HCT116 (cell line): ENCODE measurements at regions not wholly inside any gene's neighbourhood (a gene's known extent, or its start where the extent isn't known, plus 50 kb on each side); places are given as distances from the start of the nearest gene placed in this dataset.

Experiments used
- CBX3 ChIP-seq: IDR thresholded peaks from 2 replicates; pipeline ENCODE4 v1.6.1; 2012; ENCODE audit warnings: low read depth
- EZH2 ChIP-seq: fragments of 200-600 bp; sonication (generic); IDR thresholded peaks from 2 replicates; pipeline ENCODE4 v1.6.1; 2017; ENCODE audit warnings: antibody characterized with exemption, mixed run types
- EZH2phosphoT487 ChIP-seq: fragments of 200-600 bp; IDR thresholded peaks from 2 replicates; pipeline ENCODE4 v1.6.1; 2018; ENCODE audit warnings: antibody characterized with exemption, borderline replicate concordance
- POLR2A ChIP-seq: IDR thresholded peaks from 2 replicates; pipeline ENCODE4 v1.7.0; 2011; ENCODE audit warnings: borderline replicate concordance; ENCODE audit not compliant: insufficient read depth, insufficient read length; ENCODE audit errors: extremely low read depth
- POLR2AphosphoS5 ChIP-seq: IDR thresholded peaks from 2 replicates; pipeline ENCODE4 v1.6.1; 2011; ENCODE audit warnings: mild to moderate bottlenecking, low read depth, low read length, moderate library complexity
- SP1 ChIP-seq: IDR thresholded peaks from 2 replicates; pipeline ENCODE4 v1.6.1; 2012; ENCODE audit warnings: low read depth
- TCF7L2 ChIP-seq: IDR thresholded peaks from 2 replicates; pipeline ENCODE4 v1.7.0; 2011; ENCODE audit warnings: borderline replicate concordance, inconsistent platforms; ENCODE audit not compliant: insufficient read depth, insufficient read length; ENCODE audit errors: extremely low read depth
- ZNF274 ChIP-seq: fragments of 200-500 bp; sonication (Bioruptor generic); IDR thresholded peaks from 2 replicates; pipeline ENCODE4 v1.6.1; 2014; ENCODE audit warnings: mild to moderate bottlenecking, low read depth, low read length, inconsistent platforms
- TF ChIP-seq, protein P1 (sequence below), 3 experiments: fragments of 200-600 bp in 1 of 3; sonication (generic) in 1 of 3; IDR thresholded peaks in 2 of 3; conservative IDR thresholded peaks in 1 of 3; 2 replicates each; pipeline ENCODE4 v1.5.1; 2012 to 2017; ENCODE audit warnings: low read depth in 2 of 3, low read length in 2 of 3, antibody characterized with exemption in 1 of 3, borderline replicate concordance in 1 of 3, control low read depth in 1 of 3, mild to moderate bottlenecking in 1 of 3, mixed read lengths in 1 of 3, mixed run types in 1 of 3, moderate library complexity in 1 of 3; ENCODE audit not compliant: insufficient read depth in 1 of 3
- TF ChIP-seq, protein P2 (sequence below): IDR thresholded peaks from 2 replicates; pipeline ENCODE4 v1.6.1; 2012; ENCODE audit warnings: low read depth

DNA sequence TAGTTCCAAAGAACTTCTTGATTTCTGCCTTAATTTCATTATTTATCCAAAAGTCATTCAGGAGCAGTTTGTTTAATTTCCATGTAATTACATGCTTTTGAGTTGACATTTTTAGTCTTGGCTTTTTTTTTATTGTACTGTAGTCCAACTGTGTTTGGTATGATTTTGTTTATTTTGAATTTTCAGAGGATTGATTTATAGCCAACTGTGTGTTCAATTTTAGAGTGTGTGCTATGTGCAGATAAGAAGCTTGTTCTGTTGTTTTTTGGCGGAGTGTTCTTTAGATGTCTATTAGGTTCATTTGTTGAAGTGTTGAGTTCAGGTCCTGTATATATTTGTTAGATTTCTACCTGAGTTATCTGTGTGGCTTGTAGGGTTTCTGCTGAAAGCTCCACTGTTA, 533.6 kb downstream of the TRAM1L1 start:
- no peak for TF ChIP-seq POLR2A
- no peak for TF ChIP-seq POLR2AphosphoS5
- TF ChIP-seq, protein P1, sequence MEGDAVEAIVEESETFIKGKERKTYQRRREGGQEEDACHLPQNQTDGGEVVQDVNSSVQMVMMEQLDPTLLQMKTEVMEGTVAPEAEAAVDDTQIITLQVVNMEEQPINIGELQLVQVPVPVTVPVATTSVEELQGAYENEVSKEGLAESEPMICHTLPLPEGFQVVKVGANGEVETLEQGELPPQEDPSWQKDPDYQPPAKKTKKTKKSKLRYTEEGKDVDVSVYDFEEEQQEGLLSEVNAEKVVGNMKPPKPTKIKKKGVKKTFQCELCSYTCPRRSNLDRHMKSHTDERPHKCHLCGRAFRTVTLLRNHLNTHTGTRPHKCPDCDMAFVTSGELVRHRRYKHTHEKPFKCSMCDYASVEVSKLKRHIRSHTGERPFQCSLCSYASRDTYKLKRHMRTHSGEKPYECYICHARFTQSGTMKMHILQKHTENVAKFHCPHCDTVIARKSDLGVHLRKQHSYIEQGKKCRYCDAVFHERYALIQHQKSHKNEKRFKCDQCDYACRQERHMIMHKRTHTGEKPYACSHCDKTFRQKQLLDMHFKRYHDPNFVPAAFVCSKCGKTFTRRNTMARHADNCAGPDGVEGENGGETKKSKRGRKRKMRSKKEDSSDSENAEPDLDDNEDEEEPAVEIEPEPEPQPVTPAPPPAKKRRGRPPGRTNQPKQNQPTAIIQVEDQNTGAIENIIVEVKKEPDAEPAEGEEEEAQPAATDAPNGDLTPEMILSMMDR (IDR thresholded peaks at IDR 0.05 in 2 of 3, conservative IDR thresholded peaks at IDR 0.05 in 1 of 3; ENCODE audit: borderline replicate concordance in 1 of 3, insufficient read depth in 1 of 3, low read depth in 2 of 3, low read length in 2 of 3): no peak
- TF ChIP-seq EZH2phosphoT487: no peak
- no peak for TF ChIP-seq SP1
- TF ChIP-seq, protein P2, sequence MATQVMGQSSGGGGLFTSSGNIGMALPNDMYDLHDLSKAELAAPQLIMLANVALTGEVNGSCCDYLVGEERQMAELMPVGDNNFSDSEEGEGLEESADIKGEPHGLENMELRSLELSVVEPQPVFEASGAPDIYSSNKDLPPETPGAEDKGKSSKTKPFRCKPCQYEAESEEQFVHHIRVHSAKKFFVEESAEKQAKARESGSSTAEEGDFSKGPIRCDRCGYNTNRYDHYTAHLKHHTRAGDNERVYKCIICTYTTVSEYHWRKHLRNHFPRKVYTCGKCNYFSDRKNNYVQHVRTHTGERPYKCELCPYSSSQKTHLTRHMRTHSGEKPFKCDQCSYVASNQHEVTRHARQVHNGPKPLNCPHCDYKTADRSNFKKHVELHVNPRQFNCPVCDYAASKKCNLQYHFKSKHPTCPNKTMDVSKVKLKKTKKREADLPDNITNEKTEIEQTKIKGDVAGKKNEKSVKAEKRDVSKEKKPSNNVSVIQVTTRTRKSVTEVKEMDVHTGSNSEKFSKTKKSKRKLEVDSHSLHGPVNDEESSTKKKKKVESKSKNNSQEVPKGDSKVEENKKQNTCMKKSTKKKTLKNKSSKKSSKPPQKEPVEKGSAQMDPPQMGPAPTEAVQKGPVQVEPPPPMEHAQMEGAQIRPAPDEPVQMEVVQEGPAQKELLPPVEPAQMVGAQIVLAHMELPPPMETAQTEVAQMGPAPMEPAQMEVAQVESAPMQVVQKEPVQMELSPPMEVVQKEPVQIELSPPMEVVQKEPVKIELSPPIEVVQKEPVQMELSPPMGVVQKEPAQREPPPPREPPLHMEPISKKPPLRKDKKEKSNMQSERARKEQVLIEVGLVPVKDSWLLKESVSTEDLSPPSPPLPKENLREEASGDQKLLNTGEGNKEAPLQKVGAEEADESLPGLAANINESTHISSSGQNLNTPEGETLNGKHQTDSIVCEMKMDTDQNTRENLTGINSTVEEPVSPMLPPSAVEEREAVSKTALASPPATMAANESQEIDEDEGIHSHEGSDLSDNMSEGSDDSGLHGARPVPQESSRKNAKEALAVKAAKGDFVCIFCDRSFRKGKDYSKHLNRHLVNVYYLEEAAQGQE: no peak
- TF ChIP-seq CBX3: no peak
- TF ChIP-seq ZNF274: no peak
- no peak for TF ChIP-seq EZH2
- TF ChIP-seq TCF7L2: no peak
